Stimulated activated CD4-positive, alpha-beta T cell treated with anti-CD3 and anti-CD28 coated beads, TNF-alpha, amount 100 ng/mL, for 4 hours (primary cell): ENCODE measurements at regions not wholly inside any gene's neighbourhood (a gene's known extent, or its start where the extent isn't known, plus 50 kb on each side); places are given as distances from the start of the nearest gene placed in this dataset.
"Not testable (repeated sequence)": the region's sequence is repeated elsewhere in the genome, so short reads cannot be mapped to it uniquely, and the experiment has no call there.

Source experiments
- DNase-seq, 3 experiments: peaks; one replicate each; pipeline ENCODE4 v3.0.0-alpha.2; 2020; ENCODE audit warnings: low read depth in 3 of 3

DNA sequence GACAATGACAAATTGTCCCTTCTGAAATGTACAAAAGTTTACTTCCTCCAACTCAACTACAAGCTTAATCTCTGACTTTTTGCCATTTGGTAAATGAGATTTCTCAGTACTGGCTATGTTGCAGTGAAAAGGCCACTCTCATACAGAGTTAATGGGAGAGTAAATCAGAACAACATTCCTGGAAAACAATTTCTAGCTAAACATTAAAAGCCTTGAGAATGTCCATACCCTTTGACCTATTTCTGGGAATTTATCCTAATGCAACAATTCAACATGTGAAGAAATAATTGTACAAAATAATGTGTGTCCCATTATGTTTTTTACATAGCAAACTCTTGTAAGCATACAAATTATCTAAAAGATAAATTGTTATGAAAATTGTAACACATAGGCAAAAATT is 56.3 kb upstream of the SPEF2 start:
- DNase-seq = no peak

DNA sequence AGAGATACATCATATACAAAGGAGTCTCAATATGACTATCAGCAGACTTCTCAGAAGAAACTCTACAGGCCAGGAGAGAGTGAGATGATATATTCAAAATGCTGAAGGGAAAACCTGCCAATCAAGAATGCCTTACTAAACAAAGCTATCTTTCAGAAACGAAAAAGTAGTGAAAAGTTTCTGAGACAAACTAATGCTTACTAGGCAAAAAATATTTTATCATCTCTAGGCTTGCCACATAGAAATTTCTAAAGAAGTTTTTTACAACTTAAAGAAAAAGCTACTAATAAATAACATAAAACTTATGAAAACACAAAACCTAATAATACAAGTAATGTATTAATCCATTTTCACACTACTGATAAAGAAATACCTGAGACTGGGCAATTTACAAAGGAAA is 59.9 kb upstream of the SPEF2 start:
- no peak for DNase-seq

DNA sequence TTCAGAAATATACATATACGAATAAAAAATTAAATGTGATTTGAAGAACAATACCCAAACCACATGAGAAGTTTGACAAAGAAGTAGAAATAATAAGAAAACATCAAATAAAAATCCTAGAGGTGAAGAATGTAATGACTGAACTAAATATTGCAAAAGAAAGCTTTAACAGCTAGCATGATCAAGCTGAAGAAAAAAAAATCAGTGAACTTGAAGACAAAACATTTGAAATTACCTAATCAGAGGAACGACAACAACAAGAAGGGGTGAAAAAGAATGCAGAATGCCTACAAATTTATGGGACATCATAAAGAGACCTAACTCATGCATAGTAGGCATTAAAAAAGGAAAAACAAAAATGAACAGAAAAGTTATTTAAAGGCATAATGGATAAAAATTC is 60.5 kb upstream of the SPEF2 start:
- DNase-seq = no peak

DNA sequence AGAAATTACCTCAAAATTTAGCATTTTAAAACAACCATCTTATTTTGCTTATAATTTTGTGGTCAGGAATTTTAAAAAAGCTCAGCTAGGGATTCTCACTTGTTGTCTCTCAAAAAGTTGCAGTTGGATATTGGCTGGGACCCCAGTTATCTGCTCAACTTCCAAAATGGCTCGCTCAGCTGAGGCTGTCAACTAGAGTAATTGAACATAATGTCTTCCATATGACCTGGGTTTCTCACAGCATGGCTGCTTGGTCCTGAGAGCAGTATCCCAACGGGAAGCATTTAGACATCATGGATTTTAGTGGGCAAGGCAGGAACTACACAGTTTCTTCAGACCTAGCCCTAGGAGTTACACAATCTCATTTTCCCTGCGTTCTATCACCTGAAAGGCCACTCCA is 63.6 kb upstream of the SPEF2 start:
- DNase-seq = no peak

DNA sequence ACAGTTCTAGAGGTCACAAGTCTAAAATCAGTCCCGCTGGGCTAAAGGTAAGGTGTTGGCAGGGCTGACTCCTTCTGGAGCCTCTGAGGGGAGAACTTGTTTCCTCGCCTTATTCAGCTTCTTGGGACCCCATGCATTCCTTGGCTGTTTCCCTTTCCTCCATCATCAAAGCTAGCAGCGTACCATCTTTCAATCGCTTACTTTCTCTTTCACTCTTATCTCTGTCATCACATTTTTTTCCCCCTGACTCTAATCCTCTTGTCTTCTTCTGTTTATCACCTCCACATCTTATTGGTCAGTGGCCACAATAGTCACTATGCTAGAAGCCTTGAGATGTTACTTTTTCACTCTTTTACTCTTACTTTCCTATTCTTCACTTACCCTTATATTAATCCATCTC is 72.5 kb upstream of the SPEF2 start:
- DNase-seq = no peak

DNA sequence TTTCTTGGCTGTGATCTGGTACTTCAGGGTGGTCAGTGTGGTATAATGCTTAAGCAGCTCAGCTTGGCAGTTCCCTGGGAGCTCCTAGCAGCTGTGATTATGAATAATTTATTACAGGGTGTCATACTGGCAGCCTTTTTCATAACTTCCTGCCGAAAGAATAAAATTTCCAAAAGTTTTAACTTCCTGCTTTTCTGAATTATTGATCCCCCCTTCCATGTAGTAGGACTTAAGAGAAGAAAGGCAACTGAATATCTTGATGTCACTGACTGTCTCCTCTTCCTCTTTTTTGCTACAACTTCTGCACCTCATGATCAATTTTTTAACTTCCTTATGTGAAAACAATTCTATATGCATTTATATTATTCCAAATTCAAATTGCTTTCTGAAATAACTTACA is 74.3 kb upstream of the SPEF2 start:
- no peak for DNase-seq

DNA sequence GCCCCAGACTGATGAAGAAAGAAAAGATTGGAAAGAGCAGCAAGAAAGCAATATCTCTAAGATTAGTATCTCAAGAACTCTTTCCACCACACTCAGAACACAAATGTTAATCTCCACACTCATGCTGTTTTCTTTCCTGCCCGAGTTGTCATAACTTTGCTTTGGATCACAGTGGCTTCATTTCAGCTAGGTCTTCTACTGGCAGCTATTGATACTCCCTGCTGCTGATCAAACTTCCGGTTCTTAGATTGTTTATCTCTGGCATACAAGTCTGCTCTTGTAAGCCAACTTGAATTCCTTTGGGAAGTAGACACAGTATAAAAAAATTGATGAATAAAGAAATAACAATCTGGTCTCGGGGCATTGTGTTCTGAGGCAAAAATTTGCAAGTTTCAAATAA is 77.7 kb upstream of the SPEF2 start:
- no peak for DNase-seq

DNA sequence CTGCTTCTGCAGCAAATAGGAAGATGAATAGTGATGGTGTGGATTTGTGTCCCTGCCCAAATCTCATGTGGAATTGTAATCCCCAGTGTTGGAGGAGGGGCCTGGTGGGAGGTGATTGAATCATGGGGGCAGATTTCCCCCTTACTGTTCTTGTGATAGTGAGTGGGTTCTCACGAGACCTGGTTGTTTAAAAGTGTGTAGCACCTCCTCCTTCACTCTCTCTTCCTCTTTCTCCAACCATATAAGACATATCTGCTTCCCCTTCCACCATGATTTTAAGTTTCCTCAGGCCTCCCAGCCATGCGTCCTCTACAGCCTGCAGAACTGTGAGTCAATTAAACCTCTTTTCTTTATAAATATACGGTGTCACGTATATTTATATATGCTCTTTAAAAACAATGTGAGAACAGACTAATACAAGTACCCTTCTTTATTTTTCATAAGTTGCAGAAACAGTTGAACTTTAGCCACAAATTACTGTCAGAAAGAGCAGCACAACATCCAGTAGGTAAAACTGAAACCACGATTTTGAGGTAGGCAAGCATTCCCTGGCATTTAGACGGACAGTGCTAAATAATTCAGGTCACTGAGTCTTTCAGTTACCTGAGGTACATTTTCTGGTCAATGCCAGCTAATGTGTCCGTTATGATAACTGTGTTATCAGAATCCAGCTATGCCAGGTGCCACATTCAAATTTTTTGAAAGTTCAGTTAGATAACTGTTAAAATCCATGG is 79.3 kb upstream of the SPEF2 start:
- no peak for DNase-seq

DNA sequence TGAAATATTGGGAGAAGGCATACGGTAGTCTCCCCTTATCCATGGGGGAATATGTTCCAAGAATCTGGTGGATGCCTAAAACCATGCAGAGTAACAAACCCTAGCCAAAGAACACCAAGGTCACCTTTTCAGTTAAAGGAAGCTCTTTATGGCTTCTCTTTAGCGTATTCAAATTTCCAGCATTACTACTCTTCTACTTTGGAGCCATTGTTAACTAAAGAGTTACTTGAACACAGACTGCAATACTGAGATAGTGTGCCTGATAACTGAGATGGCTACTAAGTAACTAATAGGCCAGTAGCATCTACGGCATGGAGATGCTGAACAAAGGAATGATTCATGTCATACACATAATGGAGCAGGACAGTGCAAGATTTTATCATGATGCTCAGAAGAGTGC is 84.5 kb upstream of the SPEF2 start:
- no peak for DNase-seq

DNA sequence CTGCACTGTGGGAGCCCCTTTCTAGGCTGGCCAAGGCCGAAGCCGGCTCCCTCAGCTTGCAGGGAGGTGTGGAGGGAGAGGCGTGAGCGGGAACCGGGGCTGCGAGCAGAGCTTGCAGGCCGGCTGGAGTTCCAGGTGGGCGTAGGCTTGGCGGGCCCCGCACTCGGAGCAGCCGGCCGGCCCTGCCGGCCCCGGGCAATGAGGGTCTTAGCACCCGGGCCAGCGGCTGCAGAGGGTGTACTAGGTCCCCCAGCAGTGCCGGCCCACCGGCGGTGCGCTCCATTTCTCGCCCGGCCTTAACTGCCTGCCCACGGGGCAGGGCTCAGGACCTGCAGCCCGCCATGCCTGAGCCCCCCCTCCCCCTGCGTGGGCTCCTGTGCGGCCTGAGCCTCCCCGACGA is 86.1 kb upstream of the SPEF2 start:
- DNase-seq = not testable (repeated sequence)

DNA sequence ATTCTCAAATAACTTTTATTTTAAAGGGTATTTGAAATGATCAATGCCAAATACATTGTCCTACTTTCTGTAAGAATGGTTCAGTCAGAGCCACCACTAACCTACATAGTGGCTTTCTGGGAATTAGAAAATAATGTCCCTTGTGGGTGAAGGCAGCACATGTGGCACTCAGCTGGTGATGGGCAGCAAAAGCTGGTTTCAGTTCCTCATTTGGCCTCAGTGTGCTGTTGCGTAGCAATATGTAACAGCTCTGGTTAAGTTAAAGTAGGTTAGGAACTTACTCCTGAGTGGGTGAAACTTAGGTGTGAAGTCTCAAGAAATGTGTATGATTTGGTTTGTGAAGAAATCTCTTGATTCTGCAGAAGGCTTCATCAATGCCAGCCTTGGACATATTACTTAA is 99.6 kb upstream of the SPEF2 start:
- no peak for DNase-seq

DNA sequence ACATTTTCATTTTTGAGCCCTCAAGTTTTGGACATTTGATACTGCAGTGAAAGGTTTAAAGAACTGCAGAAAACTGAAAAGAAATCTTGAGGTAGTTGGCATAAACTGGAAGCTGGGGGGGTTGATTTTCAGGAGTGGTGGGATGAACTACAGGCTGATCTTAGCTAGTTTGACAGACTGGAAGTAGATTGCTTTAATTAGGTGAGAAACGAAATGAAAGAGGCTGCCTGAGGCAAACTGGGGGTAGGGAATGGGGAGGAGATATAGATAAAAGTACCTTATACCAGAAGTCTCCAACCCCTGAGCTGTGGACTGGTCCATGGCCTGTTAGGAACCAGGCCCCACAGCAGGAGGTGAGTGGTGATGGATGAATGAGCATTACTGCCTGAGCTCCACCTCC is 101.4 kb upstream of the SPEF2 start:
- no peak for DNase-seq

DNA sequence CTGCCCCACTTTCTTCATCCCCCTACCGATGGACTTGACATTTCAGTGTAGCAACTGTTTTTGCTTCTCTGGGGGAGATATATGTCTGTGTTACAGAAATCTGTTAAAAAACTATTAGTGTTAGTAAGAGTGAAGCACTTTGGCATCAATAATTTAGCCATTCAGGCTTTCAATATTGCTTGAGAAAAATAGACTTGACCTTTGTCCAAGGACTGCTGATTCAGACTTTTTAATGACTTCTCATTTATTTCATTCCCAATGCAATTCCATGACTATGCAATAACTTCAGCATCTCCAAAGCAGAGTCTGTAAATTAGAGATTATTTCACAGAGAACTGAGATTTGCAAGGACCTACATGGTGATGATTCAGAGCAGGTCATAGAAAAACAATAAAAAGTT is 104.1 kb upstream of the SPEF2 start:
- DNase-seq = no peak

DNA sequence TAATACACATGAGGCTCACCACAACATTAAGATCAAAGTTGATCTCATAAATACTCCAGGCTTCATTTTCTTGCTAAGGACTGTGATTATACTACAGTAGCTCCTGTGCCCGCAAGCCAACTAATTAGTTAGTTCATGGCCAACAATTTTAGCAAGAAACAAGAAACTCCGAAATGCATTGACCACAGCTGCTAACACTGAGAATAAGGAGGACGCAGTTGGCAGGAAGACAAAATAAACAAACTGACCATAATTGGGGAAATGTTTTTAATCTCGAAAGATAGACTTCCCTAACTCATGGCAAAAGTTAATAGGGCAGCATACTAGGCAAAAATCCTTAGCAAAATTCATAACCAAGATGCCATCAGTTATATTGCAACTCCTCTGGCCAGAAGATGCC is 115.5 kb upstream of the SPEF2 start:
- DNase-seq = no peak

DNA sequence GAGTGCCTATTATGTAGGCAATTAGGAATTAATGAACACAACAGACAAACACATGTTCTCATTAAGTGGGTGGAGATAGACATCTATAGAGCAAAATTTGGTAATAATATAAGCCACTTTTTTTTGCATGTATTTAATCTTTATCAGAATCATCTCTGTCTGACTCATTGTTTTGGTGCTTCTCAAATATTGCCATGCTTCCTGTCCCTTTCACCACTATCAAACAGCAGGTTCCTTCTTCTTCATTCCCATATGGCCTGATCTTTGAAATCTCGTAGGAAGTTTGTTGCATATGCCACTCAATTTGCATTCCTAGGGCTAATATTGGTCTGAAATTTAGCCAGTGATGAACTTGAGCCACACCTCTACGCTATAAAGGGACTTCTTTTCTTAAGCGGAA is 128.9 kb upstream of the SPEF2 start:
- no peak for DNase-seq

DNA sequence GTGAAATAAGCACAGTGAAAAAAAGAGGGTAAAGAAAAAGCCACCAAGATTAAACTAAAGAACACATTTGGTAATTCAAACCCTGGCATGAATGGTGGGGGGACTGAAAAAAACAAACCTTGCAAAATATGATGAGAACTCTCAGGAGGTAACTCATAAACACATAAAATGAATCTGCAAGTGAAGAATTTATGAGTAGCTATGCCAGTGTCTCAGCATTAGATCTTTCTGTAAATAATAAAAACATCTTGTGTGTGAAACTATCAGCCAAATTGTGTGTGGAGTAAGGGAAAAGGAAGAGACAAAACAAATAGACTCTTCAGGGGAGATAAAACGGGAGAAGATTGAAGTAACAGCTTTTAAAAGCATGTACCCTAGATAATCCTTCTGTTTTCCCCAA is 129.6 kb upstream of the SPEF2 start:
- DNase-seq = no peak

DNA sequence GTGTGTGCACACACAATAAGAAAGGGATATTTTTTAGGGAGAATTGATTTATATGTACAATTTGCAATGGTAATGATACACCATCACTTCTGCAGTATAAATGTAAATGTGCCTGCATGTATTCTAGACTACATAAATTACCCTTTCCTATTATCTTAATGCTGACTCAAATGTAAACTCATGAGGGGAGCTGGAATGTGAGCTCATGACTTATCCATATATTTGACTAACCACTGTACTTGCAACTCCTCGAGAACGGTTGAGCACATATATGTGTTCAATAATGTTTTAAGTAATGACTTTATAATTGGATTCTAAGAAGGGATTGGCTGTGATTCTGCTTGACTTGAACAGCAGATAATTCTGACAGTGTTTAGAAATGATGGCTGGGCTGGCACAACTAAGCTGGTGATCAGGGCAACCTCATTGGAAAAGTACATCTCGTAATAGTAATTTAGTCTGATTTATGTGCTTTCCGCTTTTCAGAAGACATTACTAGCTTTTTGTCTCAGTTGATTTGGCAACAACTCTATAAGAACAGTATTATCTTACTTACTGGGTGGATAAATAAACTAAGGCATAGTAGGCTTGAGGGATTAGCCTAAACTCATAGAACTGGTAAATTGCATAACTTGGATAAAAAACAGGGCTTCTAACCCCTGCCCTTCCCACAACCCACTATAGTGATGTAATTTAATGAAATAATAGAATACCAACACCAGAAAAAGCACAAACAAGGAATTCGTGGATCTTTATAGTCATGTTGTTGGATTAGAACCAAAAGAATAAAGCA is 130.2 kb upstream of the SPEF2 start:
- no peak for DNase-seq

DNA sequence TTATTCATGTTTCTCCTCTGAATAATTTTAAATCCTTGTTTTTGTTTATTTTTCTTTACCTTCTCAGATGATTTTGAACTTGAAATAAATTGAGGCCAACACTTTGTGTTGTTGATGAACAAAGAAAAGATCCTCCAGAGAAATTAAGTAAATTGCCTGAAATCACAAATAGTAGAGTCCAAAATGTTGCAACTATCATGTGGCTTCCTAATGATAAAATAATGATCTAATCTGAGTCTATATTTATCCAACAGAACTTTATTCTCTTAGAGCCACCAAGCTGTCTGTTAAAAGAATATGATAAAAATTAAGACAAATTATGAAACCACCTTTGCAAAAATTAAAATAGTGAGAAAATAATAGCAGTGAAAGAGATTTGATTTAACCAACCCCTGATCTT is 132.2 kb upstream of the SPEF2 start:
- DNase-seq = no peak

DNA sequence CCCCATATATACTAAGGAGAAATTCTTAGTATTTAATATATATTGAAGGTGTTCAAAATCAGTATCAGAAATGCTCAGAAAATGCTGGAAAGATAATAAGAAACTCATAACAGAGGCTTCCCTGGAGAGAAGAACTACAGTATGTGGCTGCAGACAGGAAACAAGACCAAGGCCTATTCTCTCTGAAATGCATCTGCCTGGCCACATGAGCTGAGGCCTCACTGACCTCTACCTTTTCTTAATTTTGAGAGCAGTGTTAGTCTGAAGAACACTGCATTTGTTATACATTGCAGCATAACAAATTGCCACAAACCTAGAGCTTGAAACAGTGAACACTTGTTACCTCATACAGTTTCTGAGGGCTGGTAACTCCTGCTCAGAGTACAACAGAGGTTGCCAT is 133.4 kb upstream of the SPEF2 start:
- DNase-seq = no peak

DNA sequence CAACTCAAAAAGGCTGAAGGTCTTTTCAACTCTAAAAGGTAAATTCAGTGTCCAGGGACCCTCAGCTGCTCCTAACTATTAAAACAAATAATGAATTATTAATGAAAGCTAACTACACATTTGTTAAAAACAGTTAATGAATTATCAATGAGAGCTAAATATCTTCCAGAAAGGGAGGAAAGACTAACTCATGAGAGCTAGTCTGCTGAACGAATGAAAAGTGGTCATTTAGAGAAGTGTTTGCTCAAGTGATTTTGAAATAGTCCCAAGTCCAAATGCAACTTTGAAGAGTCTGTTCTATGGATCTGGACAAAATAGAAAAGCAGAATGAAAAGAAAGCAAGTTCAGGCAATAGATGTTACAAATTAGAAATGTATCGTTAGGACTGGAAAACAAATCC is 133.9 kb upstream of the SPEF2 start:
- DNase-seq = no peak

DNA sequence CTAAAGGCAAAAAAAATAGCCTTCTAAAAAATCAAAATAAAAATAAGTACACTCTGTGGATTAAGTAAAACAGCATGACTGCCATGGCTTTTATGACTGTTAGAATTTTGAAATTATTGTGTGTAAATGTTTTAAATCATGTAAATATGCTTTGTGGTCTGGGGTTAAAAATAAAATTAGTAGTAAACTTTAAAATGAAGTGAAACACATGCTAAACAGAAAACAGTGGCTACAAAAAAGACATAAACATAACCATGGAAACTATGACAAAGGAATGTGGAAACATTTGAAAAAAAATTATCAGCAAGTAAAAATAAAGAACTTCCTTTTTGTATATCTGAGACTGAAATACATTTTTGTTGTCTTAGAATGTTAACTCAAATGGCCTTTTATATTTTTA is 134.5 kb upstream of the SPEF2 start:
- DNase-seq = no peak

DNA sequence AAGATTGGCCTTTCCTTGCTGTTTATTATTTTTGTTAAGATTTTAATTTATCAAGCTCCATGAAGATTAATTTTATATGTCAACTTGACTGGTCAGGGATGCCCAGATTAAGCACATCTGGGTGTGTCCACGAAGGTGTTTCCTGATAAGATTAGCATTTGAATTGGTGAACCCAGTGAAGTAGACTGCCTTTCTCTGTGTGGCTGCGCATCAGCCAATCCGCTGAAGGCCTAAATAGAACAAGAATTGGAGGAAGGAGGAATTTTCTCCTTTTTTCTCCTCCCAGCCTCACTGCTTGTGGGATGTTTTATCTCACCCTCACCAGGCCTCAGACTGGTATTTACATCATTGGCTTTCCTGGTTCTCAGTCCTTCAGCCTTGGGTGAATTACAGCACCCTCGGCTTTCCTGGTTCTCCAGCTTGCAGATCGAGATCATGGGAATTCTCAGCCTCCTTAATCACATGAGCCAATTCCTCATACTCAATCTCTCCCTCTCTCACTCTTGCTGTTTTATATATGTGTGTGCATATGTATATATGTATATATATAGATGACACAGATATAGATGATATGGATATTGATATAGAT is 135.4 kb upstream of the SPEF2 start:
- DNase-seq = no peak
